Right lobe of liver (tissue), 4 donors: ENCODE measurements at regions not wholly inside any gene's neighbourhood (a gene's known extent, or its start where the extent isn't known, plus 50 kb on each side); places are given as distances from the start of the nearest gene placed in this dataset.

ENCODE experiments used
- POLR2A ChIP-seq: fragments of 450-650 bp; IDR thresholded peaks from one replicate; pipeline ENCODE4 v1.6.1; 2017; ENCODE audit warnings: antibody characterized with exemption, mild to moderate bottlenecking
- TF ChIP-seq, protein P1 (sequence below), 4 donors: fragments of 200-600 bp in 3 of 4; fragments of 450-650 bp in 1 of 4; IDR thresholded peaks; one replicate each; pipeline versions ENCODE4 v1.5.1 to v1.8.0; 2016 to 2022; ENCODE audit warnings: antibody characterized with exemption in 4 of 4, mild to moderate bottlenecking in 2 of 4
- donor health status: DM: no; HTN: no; CAD: no.
- donor health status: DM: no; HTN: no; CAD: no.
- donor health status: DM: no; HTN: yes; CAD: no.

DNA sequence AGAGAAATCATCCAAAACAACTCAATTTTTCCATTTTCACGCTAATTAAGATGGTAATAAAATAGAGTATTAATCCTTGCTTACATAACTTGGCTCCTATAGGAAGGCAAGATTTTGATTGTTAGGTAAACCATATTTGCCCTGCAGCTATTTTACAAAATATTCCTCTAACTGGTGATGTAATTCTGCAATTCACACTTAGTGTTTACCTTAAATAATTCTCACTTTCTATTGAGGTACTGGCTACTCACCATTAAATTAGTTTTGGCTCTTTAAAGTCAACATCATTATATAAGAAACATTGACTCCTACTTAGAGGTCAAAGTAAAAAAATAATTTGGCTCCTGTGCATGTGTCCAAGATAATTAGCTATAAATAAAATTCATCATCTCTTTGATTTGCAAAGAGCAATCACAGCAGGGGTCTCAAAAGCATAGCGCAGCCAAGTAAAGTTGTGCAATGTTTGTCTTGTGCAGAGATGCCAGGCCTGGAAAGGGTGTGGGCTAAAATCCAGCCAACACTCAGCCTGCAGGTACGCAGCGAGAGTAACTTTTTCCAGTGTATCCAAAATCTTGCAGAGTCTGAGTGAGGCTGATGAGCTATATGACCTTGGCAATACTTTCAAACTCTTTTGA is 501.2 kb downstream of the MMUT start:
- TF ChIP-seq, protein P1, sequence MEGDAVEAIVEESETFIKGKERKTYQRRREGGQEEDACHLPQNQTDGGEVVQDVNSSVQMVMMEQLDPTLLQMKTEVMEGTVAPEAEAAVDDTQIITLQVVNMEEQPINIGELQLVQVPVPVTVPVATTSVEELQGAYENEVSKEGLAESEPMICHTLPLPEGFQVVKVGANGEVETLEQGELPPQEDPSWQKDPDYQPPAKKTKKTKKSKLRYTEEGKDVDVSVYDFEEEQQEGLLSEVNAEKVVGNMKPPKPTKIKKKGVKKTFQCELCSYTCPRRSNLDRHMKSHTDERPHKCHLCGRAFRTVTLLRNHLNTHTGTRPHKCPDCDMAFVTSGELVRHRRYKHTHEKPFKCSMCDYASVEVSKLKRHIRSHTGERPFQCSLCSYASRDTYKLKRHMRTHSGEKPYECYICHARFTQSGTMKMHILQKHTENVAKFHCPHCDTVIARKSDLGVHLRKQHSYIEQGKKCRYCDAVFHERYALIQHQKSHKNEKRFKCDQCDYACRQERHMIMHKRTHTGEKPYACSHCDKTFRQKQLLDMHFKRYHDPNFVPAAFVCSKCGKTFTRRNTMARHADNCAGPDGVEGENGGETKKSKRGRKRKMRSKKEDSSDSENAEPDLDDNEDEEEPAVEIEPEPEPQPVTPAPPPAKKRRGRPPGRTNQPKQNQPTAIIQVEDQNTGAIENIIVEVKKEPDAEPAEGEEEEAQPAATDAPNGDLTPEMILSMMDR (IDR thresholded peaks at IDR 0.05), result no peak
- TF ChIP-seq POLR2A, result no peak
